Gastrocnemius medialis (tissue), 4 donors: ENCODE measurements at regions not wholly inside any gene's neighbourhood (a gene's known extent, or its start where the extent isn't known, plus 50 kb on each side); places are given as distances from the start of the nearest gene placed in this dataset.

Experiments used
- ATAC-seq, 2 donors: fragments of 150-250 bp; one replicate each; pipeline ENCODE4 v1.9.1; 2016
- DNase-seq, 2 donors: peaks; one replicate each; pipeline ENCODE4 v3.0.0-alpha.2; 2019
- H3K27ac ChIP-seq, 4 donors: fragments of 200-600 bp; sonication (generic); 1 replicate in 1 of 4; 2 replicates in 3 of 4; pipeline ENCODE4 v1.5.1; 2016 to 2018; ENCODE audit warnings: mild to moderate bottlenecking in 2 of 4, moderate library complexity in 1 of 4
- H3K27me3 ChIP-seq, 3 donors: fragments of 200-600 bp; sonication (generic) in 2 of 3; 1 replicate in 1 of 3; 2 replicates in 2 of 3; pipeline versions ENCODE4 v1.5.1 to v1.6.0; 2016 to 2019; ENCODE audit warnings: mild to moderate bottlenecking in 1 of 3, moderate library complexity in 1 of 3
- H3K36me3 ChIP-seq, 2 donors: fragments of 200-600 bp; sonication (generic) in 1 of 2; one replicate each; pipeline ENCODE4 v1.5.1; 2017 to 2018
- H3K4me1 ChIP-seq, 2 donors: fragments of 200-600 bp; sonication (generic) in 1 of 2; one replicate each; pipeline ENCODE4 v1.5.1; 2016 to 2017; ENCODE audit warnings: mild to moderate bottlenecking in 2 of 2
- H3K4me3 ChIP-seq, 4 donors: fragments of 200-600 bp; sonication (generic) in 3 of 4; 1 replicate in 1 of 4; 2 replicates in 3 of 4; pipeline ENCODE4 v1.5.1; 2016 to 2019; ENCODE audit warnings: mild to moderate bottlenecking in 2 of 4
- H3K9me3 ChIP-seq, 3 donors: fragments of 200-600 bp; sonication (generic) in 2 of 3; 1 replicate in 1 of 3; 2 replicates in 2 of 3; pipeline ENCODE4 v1.5.1; 2016 to 2019
- CTCF ChIP-seq, 5 experiments: fragments of 450-650 bp in 3 of 5; fragments of 200-600 bp in 2 of 5; sonication (generic) in 2 of 5; IDR thresholded peaks in 4 of 5; conservative IDR thresholded peaks in 1 of 5; 1 replicate in 4 of 5; 2 replicates in 1 of 5; pipeline ENCODE4 v1.5.1; 2016 to 2019; ENCODE audit warnings: antibody characterized with exemption in 5 of 5, mild to moderate bottlenecking in 3 of 5, moderate library complexity in 3 of 5
- POLR2A ChIP-seq, 2 donors: fragments of 450-650 bp; IDR thresholded peaks; one replicate each; pipeline ENCODE4 v1.6.1; 2017; ENCODE audit warnings: antibody characterized with exemption in 2 of 2, mild to moderate bottlenecking in 2 of 2, moderate library complexity in 2 of 2
- in situ Hi-C, 4 donors: fragments of 200-750 bp; cut with MboI; loops; one replicate each; pipeline versions ENCODE4 v1.15.0 to v1.8.0; 2017; ENCODE audit warnings: low sequenced_read_pairs in 4 of 4
- intact Hi-C: fragments of 100-400 bp; cut with DNase I; formaldehyde crosslinking; loops from one replicate; pipeline ENCODE4 v1.15.1; 2023; ENCODE audit warnings: low total_unique reads

- TF ChIP-seq POLR2A (IDR thresholded peaks at IDR 0.05) (no peak), CTCF (IDR thresholded peaks at IDR 0.05 in 4 of 5, conservative IDR thresholded peaks at IDR 0.05 in 1 of 5) (no peak)
- Histone ChIP-seq H3K36me3 (no peaks in the 10 kb centered on the region), H3K4me1 (no peaks in the 10 kb centered on the region), H3K27ac (no peak overlapping the region), H3K9me3 (no peaks in the 10 kb centered on the region), H3K4me3 (no peak overlapping the region), H3K27me3 (no peaks in the 10 kb centered on the region)
- DNase-seq (no peak), ATAC-seq (no peak)
- intact Hi-C loops (no loop called here), in situ Hi-C loops (no loop called here)
Measured at GRCh38 chr7:41491308-41491707, 211.6 kb downstream of the INHBA start.

GRCh38 chr7:41489885-41490284 is 213.0 kb downstream of the INHBA start:
- ATAC-seq: no peak
- TF ChIP-seq POLR2A (IDR thresholded peaks at IDR 0.05) (no peak), CTCF (IDR thresholded peaks at IDR 0.05 in 4 of 5, conservative IDR thresholded peaks at IDR 0.05 in 1 of 5) (no peak)
- in situ Hi-C loops: no loop called here

GRCh38 chr7:41487229-41487940 is 215.5 kb downstream of the INHBA start:
- no peaks in the 10 kb centered on the region for H3K27me3 ChIP-seq
- H3K27ac ChIP-seq: no peak overlapping the region
- ATAC-seq: no peak
- H3K9me3 ChIP-seq: no peaks in the 10 kb centered on the region
- H3K36me3 ChIP-seq: no peaks in the 10 kb centered on the region
- intact Hi-C loops: no loop called here
- H3K4me3 ChIP-seq: no peak overlapping the region
- in situ Hi-C loops: no loop called here
- DNase-seq: no peak
- TF ChIP-seq CTCF (IDR thresholded peaks at IDR 0.05 in 4 of 5, conservative IDR thresholded peaks at IDR 0.05 in 1 of 5): no peak
- TF ChIP-seq POLR2A (IDR thresholded peaks at IDR 0.05): no peak
- H3K4me1 ChIP-seq: no peaks in the 10 kb centered on the region

More at GRCh38 chr7:41489885-41490284, 213.0 kb downstream of the INHBA start:
- Histone ChIP-seq H3K9me3 (no peaks in the 10 kb centered on the region), H3K27me3 (no peaks in the 10 kb centered on the region), H3K27ac (no peak overlapping the region), H3K36me3 (no peaks in the 10 kb centered on the region), H3K4me3 (no peak overlapping the region), H3K4me1 (no peaks in the 10 kb centered on the region)
- DNase-seq: no peak
- intact Hi-C loops: no loop called here

GRCh38 chr7:41481353-41481752 is 221.5 kb downstream of the INHBA start:
- DNase-seq: no peak
- H3K4me1 ChIP-seq: no peaks in the 10 kb centered on the region
- no peaks in the 10 kb centered on the region for H3K36me3 ChIP-seq
- no peaks in the 10 kb centered on the region for H3K9me3 ChIP-seq
- intact Hi-C loops: no loop called here
- no peaks in the 10 kb centered on the region for H3K27me3 ChIP-seq
- no peak for ATAC-seq
- TF ChIP-seq POLR2A (IDR thresholded peaks at IDR 0.05) (no peak), CTCF (IDR thresholded peaks at IDR 0.05 in 4 of 5, conservative IDR thresholded peaks at IDR 0.05 in 1 of 5) (no peak)
- no peak overlapping the region for H3K27ac ChIP-seq
- in situ Hi-C loops: no loop called here
- H3K4me3 ChIP-seq: no peak overlapping the region

- Histone ChIP-seq H3K27me3 (no peaks in the 10 kb centered on the region), H3K36me3 (no peaks in the 10 kb centered on the region), H3K9me3 (no peaks in the 10 kb centered on the region), H3K4me1 (no peaks in the 10 kb centered on the region), H3K4me3 (no peak overlapping the region), H3K27ac (no peak overlapping the region)
- no peak for TF ChIP-seq POLR2A (IDR thresholded peaks at IDR 0.05)
- no peak for TF ChIP-seq CTCF (IDR thresholded peaks at IDR 0.05 in 4 of 5, conservative IDR thresholded peaks at IDR 0.05 in 1 of 5)
- intact Hi-C loops: no loop called here
- in situ Hi-C loops: no loop called here
- ATAC-seq (no peak), DNase-seq (no peak)
Measured at GRCh38 chr7:41478187-41478586, 224.7 kb downstream of the INHBA start.
